ENCODE measurements at regions not wholly inside any gene's neighbourhood (a gene's known extent, or its start where the extent isn't known, plus 50 kb on each side); places are given as distances from the start of the nearest gene placed in this dataset.

- no peak for TF ChIP-seq POLR2A (IDR thresholded peaks at IDR 0.05)
- no peak for TF ChIP-seq CTCF (IDR thresholded peaks at IDR 0.05 in 4 of 5, conservative IDR thresholded peaks at IDR 0.05 in 1 of 5)
These were observed 57.6 kb upstream of the RANBP3L start for GRCh38 chr5:36359267-36359666.
